GM18498 (cell line): ENCODE measurements at regions not wholly inside any gene's neighbourhood (a gene's known extent, or its start where the extent isn't known, plus 50 kb on each side); places are given as distances from the start of the nearest gene placed in this dataset.
"Not testable (repeated sequence)": the region's sequence is repeated elsewhere in the genome, so short reads cannot be mapped to it uniquely, and the experiment has no call there.

Experiments used
- ATAC-seq: cut with Tn5 transposase; IDR thresholded peaks from one replicate; pipeline ENCODE4 v1.9.1; 2021; ENCODE audit warnings: mild to moderate bottlenecking, moderate library complexity; ENCODE audit not compliant: unreplicated experiment

GRCh38 chr7:6988608-6989007 is 162.5 kb upstream of the CCZ1B start:
- ATAC-seq: not testable (repeated sequence)

GRCh38 chr7:6989968-6990367 is 163.9 kb upstream of the CCZ1B start:
- ATAC-seq: not testable (repeated sequence)

- ATAC-seq: not testable (repeated sequence)
These were observed 164.5 kb upstream of the CCZ1B start for GRCh38 chr7:6990426-6991152.

DNA sequence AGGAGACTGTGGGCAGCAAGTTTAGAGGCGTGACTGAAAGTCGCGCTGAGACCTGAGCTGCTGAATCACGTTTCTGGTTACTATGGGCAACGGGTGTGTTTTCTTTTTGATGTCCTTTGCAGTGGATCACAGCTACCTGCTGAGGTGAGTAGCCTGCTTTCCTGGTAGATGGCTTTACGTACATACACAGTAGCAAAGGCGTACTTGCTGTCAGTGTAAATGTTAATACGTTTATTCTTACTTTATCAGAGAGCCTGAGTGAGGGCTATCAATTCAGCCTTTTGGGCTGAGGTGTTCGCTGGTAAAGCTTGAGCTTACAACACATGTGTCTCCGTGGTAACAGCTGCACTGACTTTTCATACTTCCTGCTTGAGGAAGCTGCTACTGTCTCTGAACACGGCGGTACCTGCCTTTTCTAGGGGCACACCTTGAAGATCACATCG is 165.1 kb upstream of the CCZ1B start:
- not testable (repeated sequence) for ATAC-seq

DNA sequence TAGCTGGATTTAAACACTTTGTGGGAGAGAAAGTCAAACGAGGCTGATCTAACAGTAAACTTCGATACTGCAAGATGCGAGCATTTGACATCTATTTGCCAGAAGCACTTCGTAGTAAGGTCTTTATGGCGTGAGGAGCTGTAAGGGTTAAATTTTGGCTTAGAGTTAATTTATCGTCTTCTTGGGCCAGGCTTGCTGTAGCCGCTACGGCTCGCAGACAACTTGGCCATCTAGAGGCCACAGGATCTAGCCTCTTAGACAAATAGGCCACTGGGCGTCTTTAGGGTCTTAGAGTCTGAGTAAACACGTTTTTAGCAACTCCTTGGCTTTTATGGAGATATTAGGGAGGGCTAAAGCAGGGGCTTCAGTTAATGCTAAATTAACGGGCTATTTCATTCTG is 165.6 kb upstream of the CCZ1B start:
- ATAC-seq: not testable (repeated sequence)

- not testable (repeated sequence) for ATAC-seq
These were observed 166.1 kb upstream of the CCZ1B start for GRCh38 chr7:6992133-6992532.

- ATAC-seq: not testable (repeated sequence)
These were observed 169.0 kb upstream of the CCZ1B start for GRCh38 chr7:6995026-6995425.

GRCh38 chr7:6995493-6996289 is 169.6 kb upstream of the CCZ1B start:
- not testable (repeated sequence) for ATAC-seq

GRCh38 chr7:6999067-6999666 is 173.1 kb upstream of the CCZ1B start:
- not testable (repeated sequence) for ATAC-seq

- no peak for ATAC-seq
These were observed 176.5 kb upstream of the CCZ1B start for GRCh38 chr7:7002418-7003062.

DNA sequence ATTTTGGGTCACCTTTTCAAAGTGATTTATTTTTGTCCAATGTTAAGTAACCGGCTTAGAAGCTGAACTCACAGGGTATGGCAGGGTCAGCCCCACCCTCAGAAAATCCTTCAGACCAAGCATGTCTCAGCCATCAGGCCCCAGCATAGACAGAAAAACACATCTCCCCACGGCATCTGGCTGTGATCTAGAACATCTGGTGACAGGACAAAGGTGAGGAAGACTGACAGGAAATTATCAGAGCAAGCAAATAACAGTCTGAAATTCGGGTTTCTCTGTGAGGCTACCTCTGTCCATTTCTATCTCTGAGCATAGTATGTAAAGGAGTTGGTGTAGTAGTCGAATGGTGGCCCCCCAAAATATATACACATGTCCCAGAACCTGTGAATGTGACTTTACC is 177.0 kb upstream of the C1GALT1 start:
- no peak for ATAC-seq

DNA sequence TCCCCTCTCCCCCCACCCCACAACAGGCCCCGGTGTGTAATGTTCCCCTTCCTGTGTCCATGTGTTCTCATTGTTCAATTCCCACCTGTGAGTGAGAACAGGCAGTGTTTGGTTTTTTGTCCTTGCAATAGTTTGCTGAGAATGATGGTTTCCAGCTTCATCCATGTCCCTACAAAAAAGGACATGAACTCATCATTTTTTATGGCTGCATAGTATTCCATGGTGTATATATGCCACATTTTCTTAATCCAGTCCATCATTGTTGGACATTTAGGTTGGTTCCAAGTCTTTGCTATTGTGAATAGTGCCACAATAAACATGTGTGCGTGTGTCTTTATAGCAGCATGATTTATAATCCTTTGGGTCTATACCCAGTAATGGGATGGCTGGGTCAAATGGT is 176.4 kb upstream of the C1GALT1 start:
- not testable (repeated sequence) for ATAC-seq

- ATAC-seq: not testable (repeated sequence)
These were observed 171.1 kb upstream of the C1GALT1 start for GRCh38 chr7:7011241-7011640.

DNA sequence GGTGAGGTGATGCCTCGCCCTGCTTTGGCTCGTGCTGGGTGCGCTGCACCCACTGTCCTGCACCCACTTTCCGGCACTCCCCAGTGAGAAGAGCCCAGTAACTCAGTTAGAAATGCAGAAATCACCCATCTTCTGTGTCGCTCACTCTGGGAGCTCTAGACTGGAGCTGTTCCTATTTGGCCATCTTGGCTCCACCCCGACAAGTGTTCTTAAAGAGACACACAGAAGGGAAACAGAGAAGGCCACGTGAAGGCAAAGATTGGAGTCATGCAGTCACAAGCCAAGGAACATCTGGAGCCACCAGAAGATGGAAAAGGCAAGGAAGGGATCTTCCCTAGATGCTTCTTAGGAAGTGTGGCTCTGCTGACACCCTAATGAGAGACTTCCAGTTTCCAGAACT is 170.6 kb upstream of the C1GALT1 start:
- ATAC-seq: not testable (repeated sequence)

DNA sequence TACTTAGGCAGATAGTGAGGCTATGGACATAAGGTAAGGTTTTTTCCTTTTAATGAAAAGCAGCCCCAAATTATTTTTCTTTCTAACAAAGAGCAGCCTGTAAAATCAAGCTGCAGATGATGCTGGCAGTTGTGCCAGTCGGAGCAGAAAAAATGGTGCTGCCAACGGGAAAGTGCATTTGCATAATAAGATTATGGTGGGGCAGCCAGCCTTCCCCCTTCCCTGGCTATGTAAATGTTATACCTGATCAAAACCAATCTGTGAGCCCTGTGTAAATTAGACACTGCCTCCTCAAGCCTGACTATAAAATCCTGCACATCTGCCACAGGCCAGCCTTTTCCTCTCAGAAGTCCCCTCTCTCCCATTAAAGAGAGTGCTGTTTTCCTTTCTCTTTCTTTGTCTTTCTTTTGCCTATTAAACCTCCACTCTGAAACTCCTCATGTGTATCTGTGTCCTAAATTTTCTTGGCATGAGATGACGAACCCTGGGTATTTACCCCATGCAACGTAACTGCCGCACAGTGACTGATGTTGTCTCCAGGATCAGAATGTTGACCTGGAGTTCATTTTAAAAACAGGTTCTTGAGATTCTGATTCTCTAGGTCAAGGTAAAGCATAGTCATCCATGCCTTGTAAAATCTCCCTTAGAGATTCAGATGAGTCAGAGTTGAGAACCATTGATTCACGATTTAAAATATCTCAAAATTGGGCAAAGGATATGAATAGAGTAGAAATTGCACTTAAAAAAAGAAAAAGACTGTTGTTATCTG is 167.3 kb upstream of the C1GALT1 start:
- ATAC-seq: no peak

GRCh38 chr7:7017707-7018280 is 164.6 kb upstream of the C1GALT1 start:
- ATAC-seq: no peak

GRCh38 chr7:7018290-7018689 is 164.1 kb upstream of the C1GALT1 start:
- no peak for ATAC-seq

DNA sequence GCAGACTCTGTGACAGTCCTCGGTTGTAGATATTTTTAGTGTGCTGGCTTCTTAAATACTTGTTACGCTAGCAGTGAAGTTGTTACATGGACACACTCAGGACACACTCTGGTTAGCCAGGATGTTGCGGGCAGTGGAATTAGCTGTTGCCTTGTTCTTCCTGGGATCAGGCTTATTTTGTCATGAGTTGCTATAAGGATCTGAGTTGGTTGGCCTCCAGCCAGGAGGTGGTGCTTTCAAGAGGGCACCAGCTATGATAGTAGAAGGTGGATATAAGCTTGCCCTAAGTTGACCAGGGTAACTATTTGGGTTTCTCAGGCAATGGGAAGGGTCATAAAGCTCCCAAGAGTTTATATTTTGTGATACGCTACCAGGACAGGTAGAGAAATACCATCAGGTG is 150.1 kb upstream of the C1GALT1 start:
- no peak for ATAC-seq

DNA sequence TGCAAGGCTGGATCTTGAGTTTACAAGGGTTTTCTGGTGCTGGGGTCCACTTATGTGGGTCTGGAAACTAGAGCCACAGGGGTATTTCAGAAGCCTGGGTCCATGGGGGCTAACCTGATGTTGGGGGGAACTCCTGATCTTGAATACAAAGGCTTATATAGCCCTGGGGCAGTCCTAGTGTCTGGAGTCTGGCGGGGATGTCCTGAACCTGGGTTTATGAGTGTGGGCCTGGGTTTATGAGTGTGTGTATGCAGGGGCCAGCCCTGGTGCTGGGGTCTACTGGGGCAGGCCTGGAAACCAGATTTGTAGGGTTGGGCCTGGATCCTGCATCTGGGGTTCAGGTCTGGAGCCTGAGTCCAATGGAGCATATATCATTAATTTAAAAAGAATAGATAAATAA is 146.5 kb upstream of the C1GALT1 start:
- no peak for ATAC-seq

- not testable (repeated sequence) for ATAC-seq
These were observed 140.0 kb upstream of the C1GALT1 start for GRCh38 chr7:7042286-7042893.
